Activated naive CD8-positive, alpha-beta T cell treated with anti-CD3 and anti-CD28 coated beads, Interleukin-2, amount 50 U/mL, for 16 hours (primary cell): ENCODE measurements at regions not wholly inside any gene's neighbourhood (a gene's known extent, or its start where the extent isn't known, plus 50 kb on each side); places are given as distances from the start of the nearest gene placed in this dataset.
"Not testable (repeated sequence)": the region's sequence is repeated elsewhere in the genome, so short reads cannot be mapped to it uniquely, and the experiment has no call there.

Source experiments
- DNase-seq: peaks from one replicate; pipeline ENCODE4 v3.0.0-alpha.2; 2020; ENCODE audit warnings: low read depth, low spot score

DNA sequence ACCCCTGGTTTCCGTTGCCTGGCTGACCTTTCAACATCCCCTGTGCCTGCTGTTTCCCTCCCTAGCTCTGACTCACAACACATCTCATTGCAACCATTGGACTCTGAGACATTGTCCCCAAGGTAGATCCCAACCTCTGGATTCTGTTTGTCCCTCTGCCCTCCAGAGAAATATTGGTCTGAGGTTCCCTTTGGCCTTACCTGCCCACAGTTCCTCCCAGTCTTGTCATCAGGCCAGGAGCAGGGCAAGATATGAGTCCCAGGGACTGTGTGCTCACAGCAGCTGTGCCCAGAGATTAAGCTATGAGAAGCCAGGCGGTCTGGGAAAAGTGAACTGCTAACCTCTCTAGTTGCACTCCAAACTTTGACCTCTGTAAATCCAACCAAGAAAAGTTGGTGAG is 168.2 kb upstream of the NR2F2 start:
- DNase-seq, result no peak

DNA sequence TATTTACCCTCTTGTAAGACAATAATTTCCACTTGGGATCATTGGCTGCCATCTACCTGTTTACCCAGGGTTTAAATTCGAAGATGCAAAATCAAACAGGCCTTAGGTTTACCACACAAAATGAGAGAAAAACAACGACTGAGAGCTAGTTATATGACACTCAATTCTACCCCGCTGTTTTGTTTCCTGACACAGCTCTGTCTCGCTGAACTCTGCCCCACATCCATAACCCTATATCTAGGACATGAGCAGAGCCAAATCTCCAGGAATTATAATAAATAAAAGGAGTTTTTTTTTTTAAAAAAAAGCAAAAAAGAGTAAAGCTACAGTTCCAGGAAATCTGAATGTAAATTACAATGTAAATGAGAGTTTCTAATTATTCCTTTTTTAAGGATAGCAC is 165.4 kb upstream of the NR2F2 start:
- no peak for DNase-seq

DNA sequence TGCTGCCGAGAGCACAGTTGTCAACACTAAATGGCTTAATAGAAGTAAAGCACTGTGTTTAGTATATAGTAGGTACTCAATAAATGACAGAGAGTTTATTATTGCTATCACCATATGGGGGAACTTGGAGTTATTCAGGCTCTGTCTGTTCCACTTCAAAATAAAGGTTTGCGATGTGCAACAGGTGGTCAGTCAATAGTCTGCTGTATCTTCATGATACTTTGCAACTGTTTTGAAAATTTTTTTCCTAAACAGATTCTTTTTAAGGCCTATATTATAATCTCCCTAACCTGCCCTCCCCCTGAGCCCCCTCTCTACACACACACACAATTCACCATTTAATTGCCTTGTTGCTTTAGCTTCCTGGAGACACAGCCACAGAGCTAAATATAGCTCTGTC is 164.7 kb upstream of the NR2F2 start:
- no peak for DNase-seq

DNA sequence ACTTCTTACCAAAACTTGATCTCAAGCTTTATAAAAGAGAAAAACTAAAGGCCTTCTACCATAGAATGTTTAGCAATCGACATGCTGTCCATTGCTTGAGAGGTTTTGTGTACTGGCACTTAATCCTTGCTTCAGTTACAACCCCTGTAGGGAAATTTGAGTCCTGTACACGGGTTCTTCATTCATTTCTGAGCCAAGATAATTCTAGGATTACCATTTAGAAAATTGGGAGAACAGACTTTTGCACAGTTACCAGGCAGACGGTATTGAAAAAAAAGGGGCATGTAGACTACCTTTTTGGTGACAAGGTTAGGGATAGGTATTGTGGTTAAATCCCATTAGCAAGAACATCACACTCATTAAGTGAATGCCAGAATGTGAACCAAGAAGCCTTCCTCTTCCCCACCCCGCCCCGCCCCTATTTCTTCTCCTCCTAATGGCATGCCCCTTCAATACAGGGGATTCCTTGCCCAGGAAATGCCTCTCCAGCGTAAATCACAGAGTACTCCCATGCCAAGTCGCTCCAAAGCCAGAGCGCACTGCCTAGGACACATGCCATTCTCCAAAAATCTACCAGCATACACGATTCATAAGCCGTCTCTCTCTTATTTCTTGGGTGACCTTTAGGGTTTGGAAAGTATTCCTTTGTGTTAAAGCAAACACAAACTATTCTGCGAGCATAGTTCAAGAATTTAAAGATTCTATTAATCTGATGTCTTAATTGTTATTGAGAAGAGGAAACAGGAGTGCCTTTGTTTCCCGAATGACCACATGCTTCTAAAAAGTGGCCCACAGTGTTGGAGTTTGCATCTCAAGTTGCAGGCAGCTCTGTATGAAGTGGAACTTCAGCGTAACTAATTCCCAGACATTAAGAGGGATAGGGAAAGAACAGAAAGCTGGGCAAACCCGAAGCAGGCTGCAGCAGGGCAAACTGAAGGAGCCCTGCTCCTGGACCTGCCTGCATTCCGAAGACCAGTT is 164.0 kb upstream of the NR2F2 start:
- DNase-seq, result no peak

DNA sequence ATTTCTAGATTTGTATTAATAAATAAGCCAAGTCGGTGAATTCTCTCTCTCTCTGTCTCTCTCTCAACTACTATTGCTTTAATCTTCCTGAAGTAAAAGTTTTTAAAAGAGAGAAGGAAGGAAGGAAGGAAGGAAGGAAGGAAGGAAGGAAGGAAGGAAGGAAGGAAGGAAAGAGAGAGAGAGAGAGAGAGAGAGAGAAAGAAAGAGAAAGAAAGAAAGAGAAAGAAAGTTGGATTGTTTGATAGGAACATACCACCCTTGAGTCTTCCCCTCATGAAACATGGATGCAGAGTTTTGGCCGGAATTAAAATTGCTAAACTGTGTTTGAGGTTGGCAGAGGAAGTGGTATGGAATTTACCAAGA is 159.9 kb upstream of the NR2F2 start:
- DNase-seq, result not testable (repeated sequence)

DNA sequence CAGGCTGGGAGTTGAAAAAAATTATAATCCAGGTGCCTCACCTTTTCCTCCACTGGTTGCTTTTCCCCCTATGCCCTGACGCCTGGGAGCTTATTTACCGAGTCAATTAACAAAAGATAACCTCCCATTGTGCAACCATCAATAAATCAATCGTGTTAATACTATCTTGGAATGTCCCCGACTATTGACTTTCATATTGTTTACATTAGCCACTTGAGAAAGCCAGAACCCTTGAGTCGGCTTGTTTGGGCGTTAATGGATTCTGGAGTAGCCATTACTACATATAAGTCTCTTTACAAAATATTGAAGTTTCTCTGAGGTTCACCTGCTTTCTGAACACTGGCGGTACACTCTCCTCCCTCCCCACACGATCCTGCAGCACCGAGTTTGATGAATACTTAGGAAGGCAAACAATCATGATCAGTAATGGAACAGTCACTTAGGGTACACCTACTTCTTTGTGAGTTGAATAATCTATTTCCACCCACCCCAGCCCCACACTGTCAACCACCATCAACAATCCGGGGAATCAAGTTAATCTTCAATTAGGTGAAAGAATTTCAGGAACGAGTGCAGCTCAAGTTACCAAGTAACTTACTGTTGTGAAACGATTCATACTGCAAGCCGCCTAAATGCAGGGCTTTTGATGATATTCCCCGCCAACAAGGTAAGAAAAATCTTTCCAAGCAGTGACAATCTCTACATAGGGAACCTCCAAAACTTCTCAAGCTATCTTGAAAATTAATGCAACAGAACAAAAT is 159.3 kb upstream of the NR2F2 start:
- DNase-seq, result no peak

DNA sequence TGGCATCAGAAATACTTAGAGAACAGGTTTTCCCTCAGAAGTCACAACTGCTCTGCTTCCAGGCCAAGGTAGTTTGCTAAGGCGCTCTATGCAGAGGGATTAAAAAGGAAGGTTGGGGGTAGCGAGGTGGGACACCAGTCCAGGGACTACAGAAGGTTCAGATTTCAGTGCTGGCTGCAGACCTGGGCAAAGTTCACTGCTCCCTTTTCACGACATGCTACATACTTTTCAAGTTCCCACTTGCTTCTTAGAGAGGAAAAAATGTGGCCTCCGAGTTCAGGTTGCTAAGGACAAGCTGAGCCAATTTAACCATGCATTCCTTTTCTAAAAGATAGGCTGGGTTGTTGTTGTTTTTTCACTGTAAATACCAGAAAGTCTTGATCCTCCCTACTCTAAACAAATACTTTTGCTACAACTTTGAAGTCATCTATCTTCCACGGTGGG is 158.6 kb upstream of the NR2F2 start:
- DNase-seq, result no peak

DNA sequence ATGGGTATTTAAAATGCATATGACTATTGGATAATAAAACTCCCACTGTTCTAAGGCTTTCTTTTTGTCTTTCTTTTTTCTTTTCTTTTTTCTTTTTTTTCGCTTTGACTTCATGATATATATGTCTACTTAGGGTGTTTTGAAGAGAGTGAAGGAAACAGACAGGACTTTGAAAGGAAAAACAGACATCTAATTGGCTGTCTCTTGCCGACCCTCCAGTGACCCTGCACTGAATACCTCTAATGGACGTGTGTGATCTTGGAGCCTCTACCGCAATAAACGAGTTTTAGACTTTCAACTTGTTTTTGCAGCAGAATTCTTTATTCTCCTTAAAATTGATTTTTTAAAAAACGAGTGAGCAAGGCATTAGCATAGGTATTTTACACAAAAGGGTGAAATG is 158.1 kb upstream of the NR2F2 start:
- no peak for DNase-seq

DNA sequence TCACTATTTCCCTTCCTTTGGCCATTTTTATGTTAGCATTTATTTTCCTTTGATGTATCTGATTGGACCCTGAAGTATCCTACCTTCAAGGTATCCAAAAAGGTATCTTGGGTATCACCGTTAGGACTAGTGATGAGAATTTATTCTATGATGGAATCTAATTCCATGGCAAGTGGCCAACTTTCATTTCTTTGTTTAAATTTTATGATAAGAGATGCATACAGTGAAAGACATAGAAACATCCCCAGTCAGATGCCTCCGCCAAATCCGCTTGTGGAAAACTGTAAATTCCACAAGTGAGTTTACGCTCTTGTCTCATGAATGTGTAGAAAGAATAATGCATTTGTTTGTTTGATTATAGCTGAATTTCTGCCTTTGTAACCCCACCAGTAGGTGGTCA is 153.7 kb upstream of the NR2F2 start:
- no peak for DNase-seq

DNA sequence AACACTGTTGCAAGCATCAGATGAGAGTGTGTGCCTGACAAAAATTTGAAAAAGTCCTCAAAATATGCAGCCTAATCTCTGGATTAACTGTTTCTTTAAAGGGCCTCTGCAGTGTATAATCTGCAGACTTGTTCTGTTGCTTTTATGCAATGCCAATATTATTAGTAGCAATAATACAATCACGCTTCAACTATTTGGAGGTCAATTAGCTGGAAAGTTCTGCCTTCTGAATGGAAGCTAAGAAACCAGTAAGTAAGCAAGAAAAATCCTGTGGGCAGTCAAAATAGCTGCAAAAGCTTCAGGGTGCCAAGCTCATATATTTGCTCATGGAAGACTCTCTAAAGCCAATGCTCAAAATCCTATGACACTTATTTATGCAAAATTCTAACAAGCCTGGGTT is 153.2 kb upstream of the NR2F2 start:
- no peak for DNase-seq

DNA sequence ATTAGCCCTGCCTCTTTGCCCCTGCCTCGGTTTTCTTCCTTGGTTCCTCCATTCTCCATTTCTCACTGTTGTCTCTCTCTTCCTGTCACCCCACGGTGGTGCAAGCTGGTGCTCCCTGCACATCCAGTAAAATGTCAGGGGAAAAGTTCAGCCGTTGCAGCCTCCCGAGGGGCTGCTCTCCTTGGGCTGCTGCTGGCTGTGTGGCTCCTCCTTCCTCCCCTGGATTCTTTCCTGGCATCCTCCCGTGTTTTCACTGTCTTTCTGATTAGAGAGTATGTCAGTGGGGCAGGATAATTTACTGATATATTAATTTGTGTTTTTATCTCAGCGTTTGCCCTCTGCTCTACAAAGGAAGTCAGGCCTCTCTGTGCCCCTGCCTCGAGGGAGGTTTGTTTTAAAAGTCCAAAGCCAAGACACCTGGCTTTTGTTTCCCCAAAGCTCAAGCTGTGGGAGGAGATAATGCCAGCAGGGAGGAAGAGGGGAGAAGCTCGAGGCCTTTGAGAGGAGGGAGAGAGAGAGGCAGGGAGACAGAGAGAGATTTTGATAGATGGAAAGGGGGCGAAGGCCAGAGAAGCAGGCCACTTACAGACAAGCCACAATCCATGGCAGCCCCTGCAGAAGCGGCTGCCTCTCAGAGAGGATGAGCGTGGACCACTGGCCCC is 150.3 kb upstream of the NR2F2 start:
- DNase-seq, result no peak

DNA sequence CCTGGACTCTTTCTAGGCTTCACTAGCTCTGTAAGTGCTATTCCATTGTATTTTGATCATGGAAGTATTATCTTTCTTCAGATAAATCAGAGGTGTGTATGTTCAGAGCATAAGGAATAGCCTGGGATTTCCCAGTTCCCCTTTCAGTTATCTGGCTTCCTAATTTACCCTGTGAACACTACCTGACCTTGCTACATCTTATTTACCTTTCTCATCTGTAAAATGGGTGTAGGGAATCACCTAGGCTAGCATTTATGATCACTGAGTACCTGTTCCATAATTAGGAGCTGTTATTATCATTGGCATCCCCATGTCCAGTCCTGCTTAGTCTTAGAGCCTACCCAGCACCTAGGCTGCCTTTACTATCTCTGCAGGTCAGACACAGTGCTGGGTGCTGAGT is 149.3 kb upstream of the NR2F2 start:
- DNase-seq, result no peak

DNA sequence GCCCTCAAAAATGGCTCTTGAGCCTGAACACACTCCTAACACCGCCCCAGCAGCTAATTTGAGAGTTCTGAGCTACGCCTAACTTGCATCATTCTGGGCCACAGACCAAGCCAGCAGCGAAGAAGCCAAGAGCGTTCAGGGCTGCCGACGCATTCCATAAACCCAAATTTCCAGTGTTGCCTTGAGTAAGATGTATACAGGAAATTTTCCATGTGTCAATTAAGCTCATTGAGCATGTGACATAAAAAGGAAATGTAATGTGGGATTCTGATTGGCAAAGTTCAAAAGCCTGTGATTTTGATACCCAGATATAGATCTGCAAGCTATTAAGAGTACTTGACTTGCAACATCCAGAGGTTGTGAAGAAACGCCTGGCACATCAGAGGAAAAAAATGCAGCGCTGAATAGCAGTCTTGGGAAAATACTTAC is 148.6 kb upstream of the NR2F2 start:
- no peak for DNase-seq

DNA sequence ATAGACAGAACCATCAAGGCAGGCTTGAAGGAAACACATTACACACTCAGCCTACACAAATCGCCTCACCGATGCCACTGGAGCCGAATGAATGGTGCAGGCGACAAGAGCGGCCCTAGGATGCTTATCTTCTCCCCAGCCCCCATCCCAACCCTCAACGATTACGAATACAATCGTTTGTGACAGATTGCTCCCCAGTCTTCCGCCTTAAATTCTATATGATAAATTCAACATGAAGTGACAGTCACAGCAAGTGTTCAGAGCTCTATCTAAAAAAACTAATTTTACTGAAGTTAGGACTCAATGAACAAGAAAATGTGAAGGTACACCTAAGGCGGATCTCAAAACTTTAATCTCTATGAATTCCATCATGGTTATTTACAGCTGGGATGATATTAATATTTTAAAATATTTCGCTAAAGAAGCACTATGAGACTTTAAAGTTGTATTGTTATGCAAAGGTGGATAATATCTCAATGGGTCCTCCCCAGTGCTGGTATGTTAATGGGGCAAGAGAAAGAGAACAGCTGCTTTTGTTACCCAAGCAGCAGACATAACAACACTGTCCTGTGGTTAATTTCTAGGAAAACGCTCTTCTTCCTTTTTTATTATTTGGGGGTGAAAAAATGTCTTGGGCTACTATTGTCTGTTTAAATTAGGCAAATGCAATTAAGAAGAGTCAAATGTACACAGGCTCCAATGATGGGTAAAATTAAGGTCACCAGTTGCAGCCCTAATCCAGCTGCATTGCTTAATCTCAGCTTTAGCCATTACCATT is 147.6 kb upstream of the NR2F2 start:
- DNase-seq, result no peak

DNA sequence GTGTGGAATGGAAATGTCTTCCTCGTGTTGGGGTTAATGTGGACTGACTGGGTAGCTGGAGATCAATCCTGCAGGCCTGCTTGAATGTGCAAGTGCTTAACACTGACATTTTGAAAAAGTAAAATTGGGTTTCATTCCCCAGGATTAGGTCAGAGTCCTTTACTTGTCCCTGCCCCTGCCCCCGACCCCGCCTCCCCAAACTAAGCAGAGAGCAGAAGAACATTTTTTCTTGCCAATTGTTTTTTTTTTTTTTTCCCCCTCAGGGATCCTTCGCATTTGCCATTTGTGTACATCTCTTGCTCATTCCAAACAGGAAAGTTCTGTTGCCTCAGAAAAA is 147.0 kb upstream of the NR2F2 start:
- DNase-seq, result no peak

DNA sequence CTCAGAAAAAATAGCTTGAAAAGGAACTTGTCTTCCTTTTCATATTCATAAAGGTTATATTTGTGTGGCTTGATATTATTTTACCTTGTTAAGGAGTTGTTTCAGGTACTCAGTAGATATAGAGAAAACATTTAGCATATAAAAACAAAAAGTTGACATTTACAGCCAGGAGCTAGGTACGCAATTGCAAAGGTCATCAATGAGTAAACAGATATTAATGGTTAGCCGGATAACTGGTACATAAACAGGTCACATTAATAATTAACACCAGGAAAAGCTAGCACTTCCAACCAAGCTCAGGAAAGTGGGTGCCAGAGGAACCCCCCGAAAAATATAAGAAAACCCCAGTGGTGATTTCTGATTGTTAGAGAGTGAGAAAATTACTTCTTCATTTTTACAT is 146.6 kb upstream of the NR2F2 start:
- no peak for DNase-seq

DNA sequence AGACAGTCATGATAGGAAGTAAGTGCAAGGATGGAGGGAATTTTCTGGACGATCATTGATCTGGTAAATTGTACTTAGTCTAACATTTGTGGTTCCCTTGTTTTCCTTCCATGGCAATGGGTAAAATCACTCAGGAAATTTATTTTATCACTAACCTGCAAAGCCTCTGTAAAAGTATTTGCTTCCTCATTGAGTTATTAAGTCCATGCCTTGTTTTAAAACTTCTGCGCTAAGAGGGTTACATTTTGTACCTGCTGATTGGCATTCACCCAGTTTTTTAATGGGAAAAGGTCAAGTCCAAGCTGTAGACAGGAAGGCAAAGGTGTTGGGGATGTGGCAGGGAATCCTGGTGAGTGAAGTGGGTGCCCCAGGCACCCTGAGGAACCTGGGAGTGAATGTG is 146.2 kb upstream of the NR2F2 start:
- no peak for DNase-seq

DNA sequence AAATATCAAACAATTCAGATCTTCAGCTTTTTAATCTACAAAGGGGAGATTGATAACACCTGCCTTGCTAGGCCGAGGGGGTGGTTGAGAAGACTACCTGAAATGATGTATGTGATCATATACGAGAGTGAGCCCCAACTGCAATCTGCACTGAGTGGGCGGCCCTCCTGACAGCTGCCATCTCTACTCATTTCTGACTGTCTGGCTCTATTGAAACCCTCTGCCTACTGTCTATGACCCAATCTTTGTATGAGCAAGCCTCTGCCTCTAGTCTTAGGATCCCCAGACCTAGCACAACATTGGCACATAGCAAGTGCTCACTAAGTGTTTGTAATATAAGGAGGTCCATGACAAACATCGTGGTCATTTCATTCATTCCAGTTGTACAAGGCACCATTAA is 144.4 kb upstream of the NR2F2 start:
- DNase-seq, result no peak

DNA sequence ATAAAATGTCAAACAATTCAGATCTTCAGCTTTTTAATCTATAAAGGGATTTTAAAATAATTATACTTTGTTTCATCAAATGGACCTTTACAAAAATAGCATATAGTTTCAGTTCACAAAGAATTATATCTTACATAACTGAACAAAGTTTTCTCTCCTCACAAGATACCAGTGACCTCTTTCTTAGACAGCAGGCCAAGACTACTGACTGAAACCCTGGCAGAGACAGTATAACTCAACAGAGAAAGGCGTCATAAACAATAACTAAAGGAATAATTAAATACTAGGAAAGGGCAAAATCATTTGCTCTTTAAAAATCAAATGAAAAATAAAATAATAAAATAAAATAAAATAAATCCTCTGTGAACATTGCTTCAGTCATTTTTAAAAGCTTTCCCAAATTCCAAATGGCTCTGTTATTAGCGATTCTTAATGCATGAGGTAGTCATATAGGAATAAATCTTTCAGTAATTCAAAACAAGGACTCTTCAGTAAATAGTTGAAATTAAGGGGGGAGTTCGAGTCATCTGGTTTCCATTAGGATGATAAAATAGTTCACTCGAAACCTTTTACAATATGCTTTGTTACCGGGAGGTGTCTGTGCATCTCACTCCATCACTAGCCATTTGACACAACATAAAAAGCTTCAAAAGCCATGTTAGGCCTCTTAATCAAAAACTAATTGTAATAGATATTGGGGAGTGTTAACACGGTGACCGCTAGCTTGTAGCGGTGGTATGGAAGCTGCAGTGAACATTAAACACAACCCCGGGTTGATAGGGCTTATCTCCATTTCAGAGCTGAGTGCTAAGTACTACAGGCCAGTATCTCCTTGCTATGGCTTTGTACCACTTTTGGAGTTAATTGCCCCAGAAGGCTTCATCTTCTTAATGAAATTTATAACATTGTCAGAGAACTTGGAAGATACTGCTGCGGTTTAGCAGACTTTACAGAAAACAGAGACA is 142.9 kb upstream of the NR2F2 start:
- DNase-seq, result no peak

DNA sequence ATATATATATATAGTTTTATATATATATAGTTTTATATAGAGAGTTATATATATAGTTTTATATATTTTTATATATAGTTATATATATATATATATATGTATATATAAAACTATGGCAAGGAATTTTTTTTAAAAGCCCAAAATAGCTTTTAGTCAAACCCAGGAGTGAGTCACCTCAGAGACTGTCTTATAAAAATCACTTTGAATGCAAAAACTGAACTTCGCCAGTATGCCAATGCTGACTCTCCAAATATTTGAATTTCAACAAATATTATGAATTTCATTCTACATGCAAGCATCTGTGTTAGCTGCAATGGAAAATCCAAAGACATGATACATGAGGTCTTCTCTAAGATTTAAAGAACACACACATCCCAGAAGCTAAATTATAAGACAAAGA is 132.8 kb upstream of the NR2F2 start:
- DNase-seq, result no peak

DNA sequence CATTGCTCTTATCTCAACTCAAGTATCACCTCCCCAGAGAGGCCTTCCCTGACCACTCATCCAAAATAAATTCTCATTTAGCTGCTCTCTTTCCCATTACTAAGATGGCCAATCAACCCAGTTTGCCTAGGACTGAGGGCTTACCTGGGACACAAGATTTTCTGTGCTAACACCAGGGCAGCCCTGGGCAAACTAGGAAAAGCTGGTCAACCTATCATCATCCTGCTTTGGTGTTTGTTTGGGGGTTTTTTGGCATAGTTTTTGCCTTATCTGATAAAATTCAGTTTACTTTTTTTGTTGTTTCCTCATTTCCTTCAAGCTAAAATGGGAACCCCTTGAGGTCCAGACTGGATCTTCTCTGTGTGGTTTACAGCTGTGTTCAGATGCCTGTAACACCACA is 131.4 kb upstream of the NR2F2 start:
- DNase-seq, result no peak
